Chondrocyte (in vitro differentiated cells): ENCODE measurements at regions not wholly inside any gene's neighbourhood (a gene's known extent, or its start where the extent isn't known, plus 50 kb on each side); places are given as distances from the start of the nearest gene placed in this dataset.
"Not testable (repeated sequence)": the region's sequence is repeated elsewhere in the genome, so short reads cannot be mapped to it uniquely, and the experiment has no call there.

Source experiments
- DNase-seq: peaks from one replicate; pipeline ENCODE4 v3.0.0; 2021; ENCODE audit warnings: mixed read lengths, low spot score
- H3K27ac Mint-ChIP-seq: one replicate; pipeline ENCODE4 v1.8.0; 2021; ENCODE audit warnings: mild to moderate bottlenecking, moderate library complexity, mixed read lengths; ENCODE audit not compliant: unreplicated experiment
- H3K27me3 Mint-ChIP-seq: 2 replicates; pipeline ENCODE4 v1.8.0; 2021; ENCODE audit warnings: low read depth, mixed read lengths
- H3K36me3 Mint-ChIP-seq: 2 replicates; pipeline ENCODE4 v1.8.0; 2021; ENCODE audit warnings: low read depth, mixed read lengths
- H3K4me1 Mint-ChIP-seq: 2 replicates; pipeline ENCODE4 v1.8.0; 2021; ENCODE audit warnings: low read depth, mild to moderate bottlenecking, mixed read lengths
- H3K4me3 Mint-ChIP-seq: one replicate; pipeline ENCODE4 v1.8.0; 2021; ENCODE audit warnings: mild to moderate bottlenecking, moderate library complexity, mixed read lengths; ENCODE audit not compliant: unreplicated experiment
- H3K9me3 Mint-ChIP-seq: 2 replicates; pipeline ENCODE4 v1.8.0; 2021; ENCODE audit warnings: low read depth, mixed read lengths
- TF ChIP-seq, protein P1 (sequence below): fragments of 200-600 bp; sonication (generic); IDR thresholded peaks from 2 replicates; pipeline ENCODE4 v1.5.0; 2021; ENCODE audit warnings: antibody characterized with exemption, mild to moderate bottlenecking, moderate library complexity

DNA sequence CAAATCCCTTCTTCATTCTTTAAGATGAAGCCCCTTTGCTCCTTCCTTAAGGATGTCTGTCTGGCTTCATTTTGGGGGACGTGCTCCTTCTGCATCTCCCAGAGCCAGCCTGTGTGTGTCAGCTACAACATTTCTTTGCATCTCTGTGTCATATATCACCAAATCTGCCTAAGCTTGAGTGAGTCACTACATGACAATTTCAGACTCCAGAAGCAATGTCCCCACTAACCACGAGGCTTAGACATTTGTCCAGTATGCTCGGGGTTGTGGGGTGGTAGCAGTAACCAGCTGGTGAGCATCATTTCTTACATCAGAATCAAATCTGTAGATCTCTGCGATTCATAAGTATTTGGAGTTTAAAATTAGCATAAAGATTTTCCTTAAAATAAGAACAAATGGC, 54.1 kb upstream of the USP14 start:
- not testable (repeated sequence) for H3K36me3 Mint-ChIP-seq, H3K4me3 Mint-ChIP-seq, DNase-seq
- peaks cover 14% of the 10 kb centered on the region for H3K4me1 Mint-ChIP-seq
- H3K27me3 Mint-ChIP-seq: peaks cover 12% of the 10 kb centered on the region
- H3K27ac Mint-ChIP-seq: peak overlapping the region; percentile 42
- H3K9me3 Mint-ChIP-seq: peaks cover 18% of the 10 kb centered on the region

DNA sequence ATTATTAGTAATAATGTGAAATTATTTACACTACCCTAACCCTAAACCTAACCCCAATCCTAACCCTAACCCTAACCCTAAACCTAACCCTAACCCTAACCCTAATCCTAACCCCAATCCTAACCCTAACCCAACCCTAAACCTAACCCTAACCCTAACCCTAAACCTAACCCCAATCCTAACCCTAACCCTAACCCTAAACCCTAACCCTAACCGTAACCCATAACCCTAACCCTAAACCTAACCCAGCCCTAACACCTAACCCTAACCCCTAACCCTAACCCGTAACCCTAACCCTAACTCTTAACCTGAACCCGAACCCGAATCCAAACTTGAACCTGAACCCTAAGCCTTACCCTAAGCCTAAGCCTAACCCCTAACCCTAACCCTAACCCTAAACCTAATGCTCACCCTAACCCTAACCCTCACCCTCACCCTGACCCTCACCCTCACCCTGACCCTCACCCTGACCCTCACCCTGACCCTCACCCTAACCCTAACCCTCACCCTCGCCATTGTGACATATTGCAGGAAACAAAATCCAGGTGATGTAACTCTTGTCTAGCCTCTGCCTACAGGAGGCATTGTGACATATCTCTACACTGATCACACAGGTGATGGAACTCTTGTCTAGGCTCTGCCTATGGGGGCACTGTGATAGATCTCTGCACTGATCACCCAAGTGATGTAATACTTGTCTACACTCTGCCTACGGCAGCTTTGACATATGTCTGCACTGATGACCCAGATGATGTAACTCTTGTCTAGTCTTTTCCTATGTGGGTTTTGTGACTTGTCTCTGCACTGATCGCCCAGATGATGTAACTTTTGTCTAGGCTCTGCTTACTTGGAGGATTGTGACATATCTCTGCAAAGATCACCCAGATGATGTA, 53.0 kb upstream of the USP14 start:
- not testable (repeated sequence) for H3K4me3 Mint-ChIP-seq, DNase-seq, H3K27me3 Mint-ChIP-seq, H3K36me3 Mint-ChIP-seq, H3K27ac Mint-ChIP-seq
- peaks cover 14% of the 10 kb centered on the region for H3K4me1 Mint-ChIP-seq
- H3K9me3 Mint-ChIP-seq: peaks cover 26% of the 10 kb centered on the region

DNA sequence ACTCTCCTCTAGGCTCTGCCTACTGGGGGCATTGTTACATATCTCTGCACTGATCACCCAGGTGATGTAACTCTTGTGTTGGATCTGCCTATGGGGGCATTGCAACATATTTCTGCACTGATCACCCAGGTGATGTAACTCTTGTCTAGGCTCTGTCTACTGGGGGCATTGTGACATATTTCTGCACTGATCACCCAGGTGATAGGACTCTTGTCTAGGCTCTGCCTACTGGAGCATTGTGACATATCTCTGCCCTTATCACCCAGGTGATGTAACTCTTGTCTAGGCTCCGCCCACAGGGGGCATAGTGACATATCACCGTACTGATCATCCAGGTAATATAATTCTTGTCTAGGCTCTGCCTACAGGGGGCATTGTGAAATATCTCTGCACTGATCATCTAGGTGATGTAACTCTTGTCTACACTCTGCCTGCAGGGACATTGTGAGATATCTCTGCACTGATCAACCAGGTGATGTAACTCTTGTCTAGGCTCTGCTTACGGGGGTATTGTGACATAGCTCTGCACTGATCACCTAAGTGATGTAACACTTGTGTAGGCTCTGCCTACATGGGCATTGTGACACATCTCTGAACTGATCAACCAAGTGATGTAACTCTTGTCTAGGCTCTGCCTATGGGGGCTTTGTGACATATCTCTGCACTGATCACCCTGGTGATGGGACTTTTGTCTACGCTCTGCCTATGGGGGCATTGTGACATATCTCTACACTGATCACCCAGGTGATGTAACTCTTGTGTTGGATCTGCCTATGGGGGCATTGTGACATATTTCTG, 52.1 kb upstream of the USP14 start:
- H3K36me3 Mint-ChIP-seq, DNase-seq, H3K4me3 Mint-ChIP-seq, H3K27ac Mint-ChIP-seq, H3K27me3 Mint-ChIP-seq: not testable (repeated sequence)
- Mint-ChIP-seq H3K9me3 (peaks cover 27% of the 10 kb centered on the region), H3K4me1 (peaks cover 14% of the 10 kb centered on the region)

DNA sequence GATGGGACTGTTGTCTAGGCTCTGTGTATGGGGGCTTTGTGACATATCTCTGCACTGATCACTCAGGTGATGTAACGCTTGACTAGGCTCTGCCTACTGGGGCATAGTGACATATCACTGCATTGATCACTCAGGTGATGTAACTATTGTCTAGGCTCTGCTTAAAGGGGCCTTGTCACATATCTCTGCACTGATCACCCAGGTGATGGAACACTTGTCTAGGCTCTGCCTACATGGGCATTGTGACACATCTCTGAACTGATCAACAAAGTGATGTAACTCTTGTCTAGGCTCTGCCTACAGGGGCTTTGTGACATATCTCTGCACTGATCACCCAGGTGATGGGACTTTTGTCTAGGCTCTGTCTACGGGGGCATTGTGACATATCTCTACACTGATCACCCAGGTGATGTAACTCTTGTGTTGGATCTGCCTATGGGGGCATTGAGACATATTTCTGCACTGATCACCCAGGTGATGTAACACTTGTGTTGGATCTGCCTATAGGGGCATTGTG, 51.4 kb upstream of the USP14 start:
- H3K4me3 Mint-ChIP-seq: not testable (repeated sequence)

DNA sequence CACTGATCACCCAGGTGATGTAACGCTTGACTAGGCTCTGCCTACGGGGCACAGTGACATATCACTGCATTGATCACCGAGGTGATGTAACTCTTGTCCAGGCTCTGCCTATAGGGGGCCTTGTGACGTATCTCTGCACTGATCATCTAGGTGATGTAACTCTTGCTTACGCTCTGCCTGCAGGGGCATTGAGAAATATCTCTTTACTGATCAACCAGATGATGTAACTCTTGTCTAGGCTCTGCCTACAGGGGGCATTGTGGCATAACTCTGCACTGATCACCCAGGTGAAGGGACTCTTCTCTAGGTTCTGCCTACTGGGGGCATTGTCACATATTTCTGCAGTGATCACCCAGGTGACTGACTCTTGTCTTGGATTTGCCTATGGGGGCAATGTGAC, 50.9 kb upstream of the USP14 start:
- not testable (repeated sequence) for H3K36me3 Mint-ChIP-seq, H3K27me3 Mint-ChIP-seq, DNase-seq, H3K27ac Mint-ChIP-seq, H3K4me3 Mint-ChIP-seq
- TF ChIP-seq, protein P1, sequence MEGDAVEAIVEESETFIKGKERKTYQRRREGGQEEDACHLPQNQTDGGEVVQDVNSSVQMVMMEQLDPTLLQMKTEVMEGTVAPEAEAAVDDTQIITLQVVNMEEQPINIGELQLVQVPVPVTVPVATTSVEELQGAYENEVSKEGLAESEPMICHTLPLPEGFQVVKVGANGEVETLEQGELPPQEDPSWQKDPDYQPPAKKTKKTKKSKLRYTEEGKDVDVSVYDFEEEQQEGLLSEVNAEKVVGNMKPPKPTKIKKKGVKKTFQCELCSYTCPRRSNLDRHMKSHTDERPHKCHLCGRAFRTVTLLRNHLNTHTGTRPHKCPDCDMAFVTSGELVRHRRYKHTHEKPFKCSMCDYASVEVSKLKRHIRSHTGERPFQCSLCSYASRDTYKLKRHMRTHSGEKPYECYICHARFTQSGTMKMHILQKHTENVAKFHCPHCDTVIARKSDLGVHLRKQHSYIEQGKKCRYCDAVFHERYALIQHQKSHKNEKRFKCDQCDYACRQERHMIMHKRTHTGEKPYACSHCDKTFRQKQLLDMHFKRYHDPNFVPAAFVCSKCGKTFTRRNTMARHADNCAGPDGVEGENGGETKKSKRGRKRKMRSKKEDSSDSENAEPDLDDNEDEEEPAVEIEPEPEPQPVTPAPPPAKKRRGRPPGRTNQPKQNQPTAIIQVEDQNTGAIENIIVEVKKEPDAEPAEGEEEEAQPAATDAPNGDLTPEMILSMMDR: peak; percentile 28
- peaks cover 27% of the 10 kb centered on the region for H3K9me3 Mint-ChIP-seq
- H3K4me1 Mint-ChIP-seq: peaks cover 12% of the 10 kb centered on the region

More for the DNA sequence above, 51.4 kb upstream of the USP14 start:
- H3K27ac Mint-ChIP-seq, DNase-seq, H3K27me3 Mint-ChIP-seq, H3K36me3 Mint-ChIP-seq: not testable (repeated sequence)
- Mint-ChIP-seq H3K4me1 (peaks cover 13% of the 10 kb centered on the region), H3K9me3 (peaks cover 27% of the 10 kb centered on the region)

DNA sequence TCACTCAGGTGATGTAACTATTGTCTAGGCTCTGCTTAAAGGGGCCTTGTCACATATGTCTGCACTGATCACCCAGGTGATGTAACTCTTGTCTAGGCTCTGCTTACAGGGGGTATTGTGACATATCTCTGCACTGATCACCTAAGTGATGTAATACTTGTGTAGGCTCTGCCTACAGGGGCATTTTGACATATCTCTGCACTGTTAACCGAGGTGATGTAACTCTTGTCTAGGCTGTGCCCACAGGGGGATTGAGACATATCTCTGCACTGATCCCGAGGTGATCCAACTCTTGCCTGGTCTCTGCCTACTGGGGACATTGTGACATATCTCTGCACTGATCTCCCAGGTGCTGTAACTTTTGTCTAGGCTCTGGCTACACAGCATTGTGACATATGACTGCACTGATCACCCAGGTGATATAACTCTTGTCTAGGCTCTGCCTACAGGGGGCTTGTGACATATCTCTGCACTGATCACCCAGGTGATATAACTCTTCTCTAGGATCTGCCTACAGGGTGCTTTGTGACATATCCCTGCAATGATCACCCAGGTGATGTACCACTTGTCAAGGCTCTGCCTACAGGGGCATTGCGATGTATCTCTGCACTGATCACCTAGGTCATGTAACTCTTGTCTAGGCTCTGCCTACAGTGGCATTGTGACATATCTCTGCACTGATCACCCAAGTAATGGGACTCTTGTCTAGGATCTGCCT, 50.3 kb upstream of the USP14 start:
- Mint-ChIP-seq H3K4me1 (peaks cover 10% of the 10 kb centered on the region), H3K9me3 (peaks cover 27% of the 10 kb centered on the region)
- H3K27me3 Mint-ChIP-seq, H3K36me3 Mint-ChIP-seq, H3K27ac Mint-ChIP-seq, DNase-seq, H3K4me3 Mint-ChIP-seq: not testable (repeated sequence)
